HG03108 (cell line): ENCODE measurements at regions not wholly inside any gene's neighbourhood (a gene's known extent, or its start where the extent isn't known, plus 50 kb on each side); places are given as distances from the start of the nearest gene placed in this dataset.

Experiments
- ATAC-seq: cut with Tn5 transposase; IDR thresholded peaks from one replicate; pipeline ENCODE4 v1.9.1; 2021; ENCODE audit warnings: moderate library complexity; ENCODE audit not compliant: unreplicated experiment

DNA sequence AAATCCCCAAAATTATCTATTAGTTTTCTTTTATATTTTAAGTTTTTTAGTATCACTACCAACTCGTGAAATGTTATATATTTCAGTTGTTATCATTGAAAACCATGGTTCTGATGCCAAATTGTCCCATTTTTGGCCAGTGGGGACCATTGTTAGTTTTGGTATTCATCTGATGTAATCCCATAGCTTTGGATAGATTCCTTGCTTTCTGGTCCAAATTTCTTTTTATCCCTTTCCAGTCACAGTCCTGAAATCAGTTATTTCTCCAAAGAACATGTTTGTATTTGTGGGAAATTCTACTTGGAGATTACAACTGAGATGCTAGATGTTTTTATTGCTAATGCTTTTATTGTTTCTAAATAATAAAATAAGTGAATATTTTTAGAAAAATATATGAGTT is 976.8 kb upstream of the CRIM1 start:
- ATAC-seq: no peak

DNA sequence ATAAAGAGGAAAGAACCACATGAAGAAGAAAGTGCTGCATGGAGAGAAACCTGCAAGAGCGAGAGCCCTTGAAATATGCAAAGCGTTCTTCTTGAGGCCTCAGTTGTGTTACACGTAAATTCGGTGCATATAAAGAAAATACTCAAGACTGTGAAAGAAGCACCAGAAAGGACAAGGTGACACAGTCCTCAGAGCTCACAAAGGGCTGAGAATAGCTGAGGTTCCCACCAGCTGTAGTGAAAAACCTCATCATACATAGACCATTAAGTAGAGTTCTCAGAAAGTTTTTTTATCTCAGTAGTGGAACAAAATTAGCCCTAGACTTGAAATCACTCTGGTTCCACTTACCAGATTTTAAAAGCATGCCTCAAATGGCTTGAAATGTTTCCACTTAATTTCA is 980.7 kb upstream of the CRIM1 start:
- ATAC-seq: no peak

DNA sequence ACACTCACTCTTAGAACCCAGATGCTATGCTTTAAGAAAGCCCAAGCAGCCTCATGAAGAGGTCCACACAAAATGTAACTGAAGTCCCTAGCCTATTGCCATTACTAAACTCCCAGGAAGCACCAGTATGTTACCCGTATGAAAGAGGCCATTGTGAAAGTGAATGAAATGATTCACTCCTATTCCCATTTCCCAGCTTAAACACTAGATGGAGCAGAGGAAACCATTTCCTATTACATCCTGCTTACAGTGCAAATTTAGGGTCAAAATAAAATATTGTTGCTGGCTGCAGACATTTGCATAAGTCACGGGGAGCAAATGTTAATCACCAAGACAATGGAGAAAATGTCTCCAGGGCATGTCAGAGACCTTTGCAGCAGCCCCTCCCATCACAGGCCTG is 989.7 kb upstream of the CRIM1 start:
- no peak for ATAC-seq

DNA sequence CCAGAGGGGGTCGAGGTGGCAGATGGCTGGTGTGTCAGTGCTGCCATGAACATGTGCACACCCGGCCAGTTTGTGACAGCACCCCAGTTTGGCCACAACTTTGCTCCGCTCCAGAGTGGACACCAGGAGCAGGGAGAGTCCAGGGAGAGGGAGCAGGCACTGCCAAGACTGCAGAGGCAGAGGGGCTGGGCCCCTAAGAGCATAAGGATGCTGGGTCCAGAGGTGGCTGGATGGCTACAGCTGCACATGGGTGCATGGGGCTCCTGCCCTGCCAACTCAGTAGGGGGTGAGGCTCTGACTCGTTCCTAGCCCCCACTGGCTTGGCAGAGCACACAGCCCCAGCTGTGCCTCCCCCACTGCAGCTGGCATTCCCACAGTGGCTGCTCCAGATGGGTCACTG is 999.2 kb upstream of the CRIM1 start:
- ATAC-seq: no peak

DNA sequence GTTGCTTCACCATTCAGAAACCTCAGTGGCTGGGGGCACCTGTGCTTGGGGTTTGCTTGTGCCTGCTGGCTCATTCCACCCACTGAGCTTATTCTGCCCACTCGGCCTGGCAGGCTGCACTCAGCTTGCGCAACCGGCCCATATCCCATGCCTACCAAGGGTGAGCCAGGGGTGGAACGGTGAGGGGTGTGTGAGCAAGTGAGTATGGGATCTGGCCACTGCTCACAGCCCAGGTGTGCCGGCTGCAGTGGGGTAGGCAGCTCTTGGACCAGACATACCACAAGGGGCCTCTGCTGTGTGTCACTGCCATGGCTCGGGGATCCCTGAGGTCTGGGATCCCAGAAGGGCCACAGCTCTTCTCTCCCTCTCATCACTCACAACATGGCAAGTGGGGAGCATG is 1000.5 kb upstream of the CRIM1 start:
- no peak for ATAC-seq

DNA sequence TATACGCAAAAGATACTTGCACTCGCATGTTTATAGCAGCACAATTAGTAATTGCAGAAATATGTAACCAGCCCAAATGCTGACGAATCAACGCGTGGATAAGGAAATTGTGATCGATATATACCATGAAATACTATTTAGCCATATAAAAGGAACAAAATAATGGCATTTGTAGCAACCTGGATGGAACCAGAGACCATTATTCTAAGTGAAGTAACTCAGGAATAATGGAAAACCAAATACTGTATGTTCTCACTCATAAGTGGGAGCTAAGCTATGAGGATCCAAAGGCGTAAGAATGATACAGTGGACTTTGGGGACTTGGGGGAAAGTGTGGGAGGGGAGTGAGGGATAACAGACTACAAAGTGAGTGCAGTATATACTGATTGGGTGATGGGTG is 1008.0 kb upstream of the CRIM1 start:
- no peak for ATAC-seq

DNA sequence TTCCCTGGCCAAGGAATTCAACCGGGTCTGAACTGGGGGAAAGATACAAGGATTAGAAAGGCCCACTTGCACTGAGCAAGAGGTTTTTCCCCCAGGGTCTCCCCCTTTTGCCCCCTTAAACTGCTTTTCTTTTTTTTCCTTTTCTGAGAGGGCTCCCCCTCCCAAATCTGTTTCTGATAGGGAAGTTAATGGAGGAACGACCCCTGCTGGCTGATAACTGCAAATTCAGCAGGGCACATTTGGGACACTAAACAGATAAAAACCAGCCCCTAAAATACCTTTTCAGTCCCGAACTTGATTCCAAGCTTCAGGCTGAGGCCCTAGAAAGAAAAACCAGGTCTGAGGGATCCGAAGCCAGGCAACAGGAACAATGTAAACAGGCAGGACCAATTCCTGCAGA is 1012.4 kb upstream of the CRIM1 start:
- ATAC-seq: no peak

DNA sequence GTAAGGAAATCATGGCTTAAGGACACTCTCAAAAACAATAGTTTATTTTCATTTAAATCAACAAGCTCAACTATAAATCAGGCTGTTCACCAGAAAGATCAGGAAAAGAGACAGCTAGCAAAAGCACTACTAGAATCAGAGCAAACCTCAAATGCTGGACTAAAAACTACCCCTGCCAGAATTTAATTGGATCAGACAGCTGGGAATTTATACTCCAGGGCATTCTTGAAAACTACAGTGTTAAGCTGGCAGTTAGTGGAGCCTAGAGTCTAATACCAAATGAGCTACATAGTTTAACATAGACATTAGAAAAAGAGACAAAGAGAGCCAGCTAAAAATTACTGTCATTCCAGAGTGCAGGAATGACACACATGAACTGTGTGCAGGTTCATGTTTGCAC is 1016.4 kb upstream of the CRIM1 start:
- no peak for ATAC-seq

DNA sequence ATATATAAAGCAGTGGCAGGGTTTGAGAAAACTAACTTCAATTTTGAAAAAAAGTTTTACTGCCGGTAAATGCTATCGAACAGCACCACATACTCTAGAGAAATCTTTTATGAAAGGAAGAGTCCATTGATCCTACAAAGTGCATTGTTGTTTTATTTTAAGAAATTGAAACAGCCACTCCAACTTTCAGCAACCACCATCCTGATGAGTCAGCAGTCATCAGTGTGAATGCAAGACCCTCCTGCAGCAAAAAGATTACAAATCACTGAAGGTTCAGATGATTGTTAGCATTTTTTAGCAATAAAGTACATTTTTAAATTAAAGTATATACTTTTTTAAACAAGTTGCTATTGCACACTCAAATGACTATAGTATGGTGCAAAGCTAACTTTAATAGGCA is 1017.7 kb upstream of the CRIM1 start:
- ATAC-seq: no peak

DNA sequence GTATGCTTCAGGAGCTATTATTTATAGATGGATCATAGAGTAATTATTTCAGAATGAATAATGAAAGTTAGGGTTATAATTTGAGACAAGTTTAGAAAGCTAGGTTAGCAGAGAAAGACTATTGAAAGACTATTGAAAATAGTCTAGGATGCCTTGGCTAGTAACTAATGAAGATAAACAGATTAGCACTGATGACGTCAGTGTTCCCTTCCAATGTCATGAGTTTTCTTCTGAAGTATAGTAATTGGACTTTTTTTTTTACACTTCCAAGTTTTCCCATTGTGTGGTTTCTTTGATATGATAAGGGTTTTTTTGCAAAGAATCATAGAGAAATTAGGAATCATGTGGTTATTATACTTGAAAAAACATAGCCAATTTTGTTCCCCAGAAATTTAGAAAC is 1041.5 kb upstream of the CRIM1 start:
- no peak for ATAC-seq

DNA sequence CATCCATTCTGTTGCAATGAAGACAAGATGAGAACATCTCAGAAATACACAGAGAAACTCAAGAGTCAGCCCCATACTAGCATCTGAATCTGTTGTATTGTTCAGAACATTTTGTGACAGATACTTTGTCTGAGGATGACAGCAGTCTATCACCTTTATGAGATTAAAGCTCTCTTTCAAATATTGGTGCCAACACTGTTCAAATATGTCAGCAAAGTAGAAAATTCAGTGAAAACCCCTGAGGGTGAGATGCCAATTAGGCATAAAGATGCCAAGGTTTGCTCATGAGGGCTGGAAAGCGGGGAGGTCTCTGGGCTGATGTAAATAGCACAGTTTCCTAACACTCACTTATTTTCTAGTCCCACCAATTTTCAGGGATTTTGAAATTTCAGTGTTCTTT is 1054.2 kb upstream of the CRIM1 start:
- ATAC-seq: no peak

DNA sequence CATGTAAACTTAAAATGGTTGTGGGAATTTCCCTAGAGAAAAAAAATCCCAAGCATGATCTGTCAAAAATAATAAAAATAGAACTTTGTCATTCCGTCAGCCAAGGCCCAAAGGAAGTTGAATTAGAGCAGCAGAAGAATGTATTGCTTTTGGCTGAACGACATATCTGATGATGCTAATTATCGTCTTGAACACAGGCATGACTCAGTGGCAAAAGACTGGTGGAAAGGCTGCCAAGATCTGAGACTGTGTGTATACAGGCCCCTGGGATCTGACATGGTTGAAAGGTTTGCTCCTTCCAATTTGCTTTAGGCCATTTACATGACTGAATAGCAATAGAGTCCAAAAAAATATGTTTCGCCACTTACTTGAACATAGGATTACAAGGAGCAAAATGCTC is 1057.1 kb upstream of the CRIM1 start:
- no peak for ATAC-seq

DNA sequence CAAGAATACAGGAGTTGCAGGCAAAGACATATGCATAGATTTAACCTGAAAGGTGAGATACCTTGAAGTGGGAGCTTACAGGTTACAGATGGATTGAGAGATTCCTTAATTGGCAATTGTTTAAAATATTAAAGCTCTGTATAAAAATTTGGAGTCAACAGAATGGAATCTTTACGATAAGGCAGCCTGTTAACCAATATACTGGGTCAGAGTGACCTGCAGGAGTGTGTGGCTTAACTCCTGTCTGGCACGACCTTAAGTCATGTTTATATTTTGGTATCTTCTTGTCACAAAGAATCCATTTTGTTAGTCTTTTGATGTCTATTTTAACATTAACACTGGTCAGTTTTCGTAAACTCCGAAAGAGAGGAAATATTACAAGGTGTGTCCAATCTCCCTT is 1058.2 kb upstream of the CRIM1 start:
- ATAC-seq: no peak

DNA sequence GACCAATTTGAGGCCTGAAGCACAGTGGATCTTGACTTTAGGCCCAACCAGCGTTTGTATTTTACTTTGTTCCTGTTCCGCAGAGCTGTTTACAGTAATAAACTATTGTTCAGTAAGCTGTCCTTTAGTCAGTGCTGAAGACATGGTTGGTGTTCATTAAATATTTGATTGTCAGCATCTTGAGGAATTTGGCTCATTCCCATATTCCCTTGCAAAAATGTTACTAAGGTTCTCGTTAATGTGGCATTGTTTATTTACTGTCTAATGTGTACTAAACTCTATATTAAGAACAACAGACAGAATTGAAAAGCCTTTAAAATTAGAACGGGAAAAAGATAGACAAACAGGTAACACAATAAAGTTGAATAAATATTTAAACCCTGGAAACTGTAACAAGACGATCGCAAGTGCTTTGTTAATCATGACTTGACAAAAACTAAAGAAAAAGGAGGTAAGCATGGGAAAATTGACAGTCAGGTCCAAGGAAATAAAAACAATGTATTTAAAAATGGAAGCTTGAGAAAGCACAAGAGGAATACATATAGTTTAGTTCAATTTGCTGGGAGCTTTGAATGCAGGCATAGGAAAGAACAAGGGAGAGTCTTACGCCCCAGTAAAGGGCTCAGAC is 1060.8 kb upstream of the CRIM1 start:
- ATAC-seq: no peak

DNA sequence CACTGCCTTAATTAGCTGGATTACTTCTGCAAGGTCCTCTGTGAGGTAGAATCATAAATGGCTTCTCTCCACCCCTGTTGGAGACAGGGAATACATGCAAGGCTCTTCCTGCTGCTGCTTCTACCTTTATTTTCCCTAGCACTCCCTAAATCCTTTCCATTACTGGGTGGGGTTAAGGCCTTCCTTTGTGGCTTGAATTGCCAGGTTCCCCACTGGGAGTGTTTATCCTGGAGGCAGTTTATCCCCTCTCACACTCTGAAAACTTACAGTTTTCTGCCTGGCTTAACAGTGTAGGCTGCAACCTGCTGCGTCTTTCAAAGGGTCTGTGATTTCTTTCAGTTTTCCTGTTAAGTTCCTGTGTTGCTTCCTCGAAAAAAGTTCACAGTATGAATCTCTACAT is 1062.3 kb upstream of the CRIM1 start:
- ATAC-seq: no peak

DNA sequence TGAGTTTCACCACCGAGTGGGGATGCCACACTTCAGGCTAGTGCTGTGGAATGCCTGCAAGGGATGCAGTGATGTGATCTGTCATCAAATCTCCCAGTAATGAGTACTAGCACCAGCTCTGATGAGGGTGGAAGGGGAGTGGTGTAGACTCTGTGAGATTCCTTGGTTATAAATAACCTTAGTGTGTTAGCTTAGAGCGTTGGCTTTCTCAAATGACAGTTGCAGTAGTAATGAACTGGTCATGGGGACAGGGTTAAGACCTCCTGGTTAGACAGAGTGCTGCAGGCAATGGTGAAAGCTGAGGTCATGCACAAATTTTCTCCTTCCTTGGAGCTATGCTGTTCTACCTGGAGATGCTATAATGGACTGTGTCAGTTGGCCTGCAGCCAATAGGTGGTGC is 1063.4 kb upstream of the CRIM1 start:
- ATAC-seq: no peak

DNA sequence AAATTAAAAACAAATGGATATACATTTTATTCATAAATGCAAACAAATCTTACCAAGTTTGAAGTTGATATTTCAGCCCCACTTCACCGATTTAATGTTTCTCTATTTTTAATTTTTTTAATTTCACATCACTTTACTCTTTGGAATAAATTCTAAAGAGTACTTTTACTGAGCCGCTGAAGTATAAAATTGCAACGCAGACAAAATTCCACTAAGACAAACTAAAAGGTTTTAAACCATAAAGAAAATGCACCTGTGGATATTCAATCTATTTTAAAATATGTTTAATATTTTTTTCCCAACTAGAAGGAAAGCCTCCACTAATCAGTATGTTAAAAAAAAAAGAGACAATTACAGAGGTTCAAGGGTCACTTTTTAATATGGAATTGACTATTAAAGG is 1073.9 kb upstream of the CRIM1 start:
- ATAC-seq: no peak

DNA sequence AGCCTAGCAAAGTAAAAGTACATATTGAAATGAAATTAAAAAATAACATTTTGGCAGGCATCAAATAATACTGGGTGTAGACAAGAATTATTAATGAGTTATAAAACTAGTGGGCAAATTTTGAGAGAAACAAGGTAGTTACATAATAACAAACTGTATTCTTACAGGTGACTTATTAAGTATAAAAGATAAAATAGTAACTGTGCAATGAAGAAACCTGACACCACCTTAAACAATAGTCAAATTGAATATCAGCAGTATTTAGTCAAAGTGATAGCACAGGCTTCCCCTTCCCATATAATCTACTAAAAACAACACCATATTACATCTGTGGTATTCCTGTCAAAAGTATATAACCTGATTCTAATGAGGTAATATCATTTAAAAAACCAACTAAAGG is 1099.8 kb upstream of the CRIM1 start:
- no peak for ATAC-seq

DNA sequence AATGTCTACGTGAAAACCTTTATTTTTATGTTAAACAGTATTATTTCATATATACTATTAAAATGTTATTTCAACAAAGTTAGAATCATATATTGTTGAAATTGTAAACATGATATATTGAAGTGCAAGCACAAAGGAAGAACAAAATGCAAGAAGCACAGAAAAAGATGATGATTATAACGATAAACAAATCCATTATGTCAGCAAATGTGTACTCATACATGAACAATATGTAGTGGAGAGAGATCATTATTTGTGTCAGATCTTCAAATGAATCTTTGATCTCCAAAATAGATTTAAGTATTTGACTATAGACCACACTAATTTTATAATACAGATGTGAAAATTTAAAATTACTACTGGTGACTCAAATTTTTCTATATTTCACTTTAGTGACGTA is 1104.4 kb upstream of the CRIM1 start:
- no peak for ATAC-seq

DNA sequence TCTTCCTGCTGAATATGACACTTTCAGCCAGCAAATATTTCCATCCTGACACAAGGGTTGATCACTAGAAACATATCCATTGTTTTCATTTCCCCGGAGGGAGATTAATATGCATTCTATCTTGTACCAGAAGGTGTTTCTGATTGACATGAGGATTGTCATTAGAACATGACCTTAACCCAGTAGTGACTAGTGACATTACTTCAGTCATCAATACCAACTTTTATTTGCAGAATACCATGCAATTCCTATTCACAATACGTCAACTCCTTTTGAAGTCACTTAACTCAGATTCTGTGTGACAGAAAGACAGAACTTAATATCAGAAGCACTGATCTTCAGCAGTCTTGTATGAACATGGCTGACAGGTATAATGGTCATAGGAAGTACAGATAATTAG is 1108.9 kb upstream of the CRIM1 start:
- no peak for ATAC-seq

DNA sequence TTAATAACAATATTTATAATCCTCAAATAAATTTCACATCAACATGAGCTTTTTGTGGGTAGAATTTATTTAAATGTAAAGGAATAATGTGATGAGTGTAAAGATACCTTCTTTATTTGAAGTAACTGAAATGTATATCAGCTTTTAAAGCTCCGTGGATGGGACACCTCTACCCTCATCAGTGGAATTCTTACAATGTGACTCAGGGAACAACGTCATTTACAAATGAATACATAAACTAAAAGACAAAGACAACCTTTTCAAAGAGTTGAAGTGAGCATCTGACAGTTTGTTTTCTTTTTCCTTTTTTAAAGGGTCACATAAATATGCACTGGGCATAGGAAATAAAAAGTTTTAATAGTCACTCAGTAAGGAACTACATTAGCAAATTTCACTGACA is 1127.0 kb upstream of the CRIM1 start:
- no peak for ATAC-seq

DNA sequence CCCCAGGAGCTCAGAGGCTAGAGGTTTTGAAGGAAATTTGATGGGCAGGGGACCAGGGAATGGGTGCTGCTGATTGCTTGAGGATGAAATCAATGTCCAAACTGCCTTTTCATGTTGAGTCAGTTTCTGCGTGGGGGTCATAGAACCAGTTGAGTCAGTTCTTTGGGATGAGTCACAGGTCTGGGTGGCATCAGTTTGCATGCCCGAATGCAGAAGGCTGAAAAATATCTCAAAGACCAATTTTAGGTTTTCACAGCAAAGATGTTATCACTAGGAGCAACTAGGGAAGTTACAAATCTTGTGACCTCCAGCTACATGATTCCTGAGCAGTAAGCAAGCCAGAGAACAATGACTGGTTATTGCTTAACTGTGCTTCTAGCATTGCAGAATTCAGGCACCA is 1135.1 kb upstream of the CRIM1 start:
- no peak for ATAC-seq

DNA sequence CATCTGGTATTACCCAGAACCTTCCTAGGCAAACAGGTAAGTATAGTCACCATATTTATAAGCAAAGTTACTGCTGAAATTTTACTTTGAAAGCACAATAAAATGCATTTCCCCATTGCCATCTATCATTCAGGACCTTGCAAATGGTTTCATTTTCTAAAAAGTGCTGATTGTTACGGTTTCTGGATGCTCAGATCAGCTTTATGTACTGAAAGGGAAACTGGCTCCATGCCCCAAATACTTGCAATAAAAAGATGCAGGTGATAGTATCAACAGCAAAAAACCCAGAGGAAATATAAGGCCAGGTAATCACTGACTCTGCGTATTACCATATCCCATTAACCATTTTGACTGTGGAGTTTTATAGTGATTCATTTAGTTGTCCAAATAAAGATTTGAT is 1150.7 kb upstream of the CRIM1 start:
- no peak for ATAC-seq

DNA sequence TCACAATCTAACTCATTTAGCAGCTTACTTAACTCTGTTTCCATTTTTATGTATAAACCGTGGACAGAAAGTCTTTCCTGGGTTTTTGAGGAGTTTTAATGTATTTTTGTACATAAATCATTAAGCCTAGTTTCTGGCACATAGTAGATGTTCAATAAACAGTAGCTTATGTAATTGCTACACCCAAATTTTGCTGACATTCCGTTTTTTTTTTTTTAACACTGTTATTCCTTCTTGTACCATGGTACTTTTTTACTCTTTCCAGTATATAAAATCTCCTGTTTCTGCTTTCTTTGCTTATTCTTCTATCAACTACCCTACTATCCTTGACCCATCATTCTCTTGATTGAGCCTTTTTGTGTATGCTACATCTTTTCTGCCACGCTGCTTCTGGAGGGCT is 1151.3 kb upstream of the CRIM1 start:
- ATAC-seq: no peak
